A549 (cell line): ENCODE measurements at regions not wholly inside any gene's neighbourhood (a gene's known extent, or its start where the extent isn't known, plus 50 kb on each side); places are given as distances from the start of the nearest gene placed in this dataset.

Experiments used
- CHD4 ChIP-seq: fragments of 200-600 bp; sonication (generic); IDR thresholded peaks from 2 replicates; pipeline ENCODE4 v1.6.1; 2016; ENCODE audit warnings: antibody characterized with exemption, mild to moderate bottlenecking, borderline replicate concordance
- NFE2L2 ChIP-seq: fragments of 150-350 bp; conservative IDR thresholded peaks from 2 replicates; pipeline ENCODE4 v1.6.1; 2014; ENCODE audit warnings: low read length
- POLR2A ChIP-seq: IDR thresholded peaks from 2 replicates; pipeline ENCODE4 v1.6.1; 2012; ENCODE audit warnings: mild to moderate bottlenecking, low read length
- RAD21 ChIP-seq, 2 experiments: fragments of >200 bp in 1 of 2; sonication (Bioruptor Twin) in 1 of 2; formaldehyde crosslinking in 1 of 2; IDR thresholded peaks in 1 of 2; conservative IDR thresholded peaks in 1 of 2; 2 replicates in 1 of 2; 3 replicates in 1 of 2; pipeline ENCODE4 v1.6.1; 2012 to 2018; ENCODE audit warnings: inconsistent platforms in 1 of 2
- TF ChIP-seq, protein P1 (sequence below): fragments of >200 bp; sonication (Bioruptor Twin); formaldehyde crosslinking; IDR thresholded peaks from 3 replicates; pipeline ENCODE4 v1.5.1; 2016

DNA sequence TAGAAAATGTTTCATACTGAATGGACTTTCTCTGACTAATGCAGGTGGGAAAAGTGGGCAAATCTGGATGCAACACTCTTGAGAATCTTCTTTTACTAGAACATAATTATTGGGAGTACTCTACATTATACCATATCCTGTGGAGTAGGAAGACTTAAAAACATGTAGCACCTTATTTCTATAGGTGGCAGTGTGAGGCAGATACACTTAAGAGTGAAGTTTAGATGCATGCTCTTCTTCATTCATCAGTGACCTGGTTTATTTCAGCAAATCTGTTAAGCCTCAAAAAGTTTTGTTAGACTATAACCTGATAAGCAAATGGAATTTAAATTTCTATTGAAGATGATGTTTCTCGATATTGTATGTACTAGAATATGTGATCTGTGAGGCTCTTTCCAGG, 1087.1 kb upstream of the LRRN3 start:
- TF ChIP-seq, protein P1, sequence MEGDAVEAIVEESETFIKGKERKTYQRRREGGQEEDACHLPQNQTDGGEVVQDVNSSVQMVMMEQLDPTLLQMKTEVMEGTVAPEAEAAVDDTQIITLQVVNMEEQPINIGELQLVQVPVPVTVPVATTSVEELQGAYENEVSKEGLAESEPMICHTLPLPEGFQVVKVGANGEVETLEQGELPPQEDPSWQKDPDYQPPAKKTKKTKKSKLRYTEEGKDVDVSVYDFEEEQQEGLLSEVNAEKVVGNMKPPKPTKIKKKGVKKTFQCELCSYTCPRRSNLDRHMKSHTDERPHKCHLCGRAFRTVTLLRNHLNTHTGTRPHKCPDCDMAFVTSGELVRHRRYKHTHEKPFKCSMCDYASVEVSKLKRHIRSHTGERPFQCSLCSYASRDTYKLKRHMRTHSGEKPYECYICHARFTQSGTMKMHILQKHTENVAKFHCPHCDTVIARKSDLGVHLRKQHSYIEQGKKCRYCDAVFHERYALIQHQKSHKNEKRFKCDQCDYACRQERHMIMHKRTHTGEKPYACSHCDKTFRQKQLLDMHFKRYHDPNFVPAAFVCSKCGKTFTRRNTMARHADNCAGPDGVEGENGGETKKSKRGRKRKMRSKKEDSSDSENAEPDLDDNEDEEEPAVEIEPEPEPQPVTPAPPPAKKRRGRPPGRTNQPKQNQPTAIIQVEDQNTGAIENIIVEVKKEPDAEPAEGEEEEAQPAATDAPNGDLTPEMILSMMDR: 0 out of 3 replicates have a peak, but pooled peaks have one; percentile 7
- TF ChIP-seq CHD4: no peak
- no peak for TF ChIP-seq POLR2A
- TF ChIP-seq NFE2L2: no peak
- no peak for TF ChIP-seq RAD21 (conservative IDR thresholded peaks at IDR 0.05 in 1 of 2, IDR thresholded peaks at IDR 0.05 in 1 of 2)
